Endothelial cell of hepatic sinusoid (primary cell): ENCODE measurements at regions not wholly inside any gene's neighbourhood (a gene's known extent, or its start where the extent isn't known, plus 50 kb on each side); places are given as distances from the start of the nearest gene placed in this dataset.

Experiments used
- in situ Hi-C: cut with HindIII; loops from 2 replicates; pipeline ENCODE4 v1.10.0; 2017; ENCODE audit warnings: low sequenced_read_pairs

GRCh38 chr20:1799746-1800145 is 95.5 kb upstream of the SIRPA start:
- in situ Hi-C loops: loop anchor here (5.0 kb wide), 1 partner anchor 63 kb away; no protein-coding TSS in a partner anchor

GRCh38 chr20:1798982-1799381 is 96.2 kb upstream of the SIRPA start:
- in situ Hi-C loops: no loop called here

GRCh38 chr20:1793821-1794220 is 101.4 kb upstream of the SIRPA start:
- in situ Hi-C loops: no loop called here

GRCh38 chr20:1792274-1792673 is 102.9 kb upstream of the SIRPA start:
- in situ Hi-C loops: no loop called here

GRCh38 chr20:1790386-1790785 is 104.8 kb upstream of the SIRPA start:
- in situ Hi-C loops: no loop called here

GRCh38 chr20:1788044-1788443 is 107.2 kb upstream of the SIRPA start:
- in situ Hi-C loops: no loop called here

- in situ Hi-C loops: no loop called here
These were observed 108.7 kb upstream of the SIRPA start for GRCh38 chr20:1786486-1786885.

- in situ Hi-C loops: no loop called here
These were observed 110.6 kb upstream of the SIRPA start for GRCh38 chr20:1784586-1784985.

GRCh38 chr20:1783245-1783644 is 112.0 kb upstream of the SIRPA start:
- in situ Hi-C loops: no loop called here

- in situ Hi-C loops: no loop called here
These were observed 113.0 kb upstream of the SIRPA start for GRCh38 chr20:1782181-1782580.

GRCh38 chr20:1779567-1779966 is 115.6 kb upstream of the SIRPA start:
- in situ Hi-C loops: no loop called here

- in situ Hi-C loops: no loop called here
These were observed 116.9 kb upstream of the SIRPA start for GRCh38 chr20:1778338-1778737.

- in situ Hi-C loops: no loop called here
These were observed 117.8 kb upstream of the SIRPA start for GRCh38 chr20:1777476-1777820.

GRCh38 chr20:1776681-1777475 is 118.3 kb upstream of the SIRPA start:
- in situ Hi-C loops: no loop called here

- in situ Hi-C loops: no loop called here
These were observed 117.5 kb upstream of the SIRPG start for GRCh38 chr20:1775117-1775516.

GRCh38 chr20:1774479-1774878 is 116.9 kb upstream of the SIRPG start:
- in situ Hi-C loops: no loop called here

GRCh38 chr20:1773816-1774215 is 116.2 kb upstream of the SIRPG start:
- in situ Hi-C loops: no loop called here

GRCh38 chr20:1769491-1769890 is 111.9 kb upstream of the SIRPG start:
- in situ Hi-C loops: no loop called here

- in situ Hi-C loops: no loop called here
These were observed 109.2 kb upstream of the SIRPG start for GRCh38 chr20:1766731-1767130.

- in situ Hi-C loops: no loop called here
These were observed 106.8 kb upstream of the SIRPG start for GRCh38 chr20:1764136-1765033.

GRCh38 chr20:1761598-1761997 is 104.0 kb upstream of the SIRPG start:
- in situ Hi-C loops: no loop called here

- in situ Hi-C loops: no loop called here
These were observed 103.5 kb upstream of the SIRPG start for GRCh38 chr20:1761116-1761515.
